ENCODE measurements at regions not wholly inside any gene's neighbourhood (a gene's known extent, or its start where the extent isn't known, plus 50 kb on each side); places are given as distances from the start of the nearest gene placed in this dataset.

GRCh38 chr3:193978486-193978885 is 157.5 kb upstream of the HES1 start:
- TF ChIP-seq POLR2A (IDR thresholded peaks at IDR 0.05) (no peak), CTCF (IDR thresholded peaks at IDR 0.05) (no peak)
- intact Hi-C loops (cut with DNase I) = no loop called here
- Histone ChIP-seq H3K36me3 (replicated peaks in 1 of 2; ENCODE audit: insufficient read depth in 1 of 2, low read depth in 2 of 2) (no peaks in the 10 kb centered on the region), H3K27ac (no peak overlapping the region), H3K27me3 (no peaks in the 10 kb centered on the region), H3K4me1 (peaks cover 6% of the 10 kb centered on the region), H3K9me3 (no peaks in the 10 kb centered on the region), H3K4me3 (no peak overlapping the region)
- DNase-seq = no peak
- ATAC-seq = no peak
- WGBS, 2 donors = 73 to 88% methylated on average over 6 of the region's 6 CpGs

GRCh38 chr3:193980326-193980725 is 155.6 kb upstream of the HES1 start:
- Histone ChIP-seq H3K27ac (no peak overlapping the region), H3K36me3 (replicated peaks in 1 of 2; ENCODE audit: insufficient read depth in 1 of 2, low read depth in 2 of 2) (no peaks in the 10 kb centered on the region), H3K4me3 (no peak overlapping the region), H3K4me1 (peaks cover under 1% of the 10 kb centered on the region), H3K9me3 (no peaks in the 10 kb centered on the region), H3K27me3 (no peaks in the 10 kb centered on the region)
- DNase-seq (no peak), ATAC-seq (no peak)
- 87 to 93% methylated on average over 7 of the region's 7 CpGs for WGBS, 2 donors
- intact Hi-C loops (cut with DNase I) = loop anchor here (10.0 kb wide), 1 partner anchor 196 kb away; no protein-coding TSS in a partner anchor
- no peak for TF ChIP-seq POLR2A (IDR thresholded peaks at IDR 0.05)
- no peak for TF ChIP-seq CTCF (IDR thresholded peaks at IDR 0.05)

- Histone ChIP-seq H3K36me3 (replicated peaks in 1 of 2; ENCODE audit: insufficient read depth in 1 of 2, low read depth in 2 of 2) (no peaks in the 10 kb centered on the region), H3K4me3 (no peak overlapping the region), H3K4me1 (no peaks in the 10 kb centered on the region), H3K27ac (no peak overlapping the region), H3K27me3 (no peaks in the 10 kb centered on the region), H3K9me3 (no peaks in the 10 kb centered on the region)
- no peak for DNase-seq
- no peak for ATAC-seq
- 89 to 91% methylated on average over 3 of the region's 3 CpGs for WGBS, 2 donors
- no peak for TF ChIP-seq POLR2A (IDR thresholded peaks at IDR 0.05)
- TF ChIP-seq CTCF (IDR thresholded peaks at IDR 0.05) = no peak
- intact Hi-C loops (cut with DNase I) = loop anchor here (10.0 kb wide), 1 partner anchor 196 kb away; no protein-coding TSS in a partner anchor
Measured at GRCh38 chr3:193980905-193981304, 155.0 kb upstream of the HES1 start.

- 87 to 88% methylated on average over 4 of the region's 4 CpGs for WGBS, 2 donors
- Histone ChIP-seq H3K9me3 (no peaks in the 10 kb centered on the region), H3K36me3 (replicated peaks in 1 of 2; ENCODE audit: insufficient read depth in 1 of 2, low read depth in 2 of 2) (no peaks in the 10 kb centered on the region), H3K27ac (no peak overlapping the region), H3K4me3 (no peak overlapping the region), H3K27me3 (no peaks in the 10 kb centered on the region), H3K4me1 (no peaks in the 10 kb centered on the region)
- ATAC-seq (no peak), DNase-seq (no peak)
- no peak for TF ChIP-seq POLR2A (IDR thresholded peaks at IDR 0.05)
- TF ChIP-seq CTCF (IDR thresholded peaks at IDR 0.05) = no peak
- intact Hi-C loops (cut with DNase I) = loop anchor here (10.0 kb wide), 1 partner anchor 197 kb away; no protein-coding TSS in a partner anchor
Measured at GRCh38 chr3:193981504-193981903, 154.4 kb upstream of the HES1 start.

GRCh38 chr3:193982258-193982659 is 153.7 kb upstream of the HES1 start:
- no peaks in the 10 kb centered on the region for H3K4me1 ChIP-seq
- no peaks in the 10 kb centered on the region for H3K27me3 ChIP-seq
- 75 to 81% methylated on average over 9 to 11 of the region's 11 CpGs for WGBS, 2 donors
- H3K4me3 ChIP-seq = no peak overlapping the region
- intact Hi-C loops (cut with DNase I) = loop anchor here (10.0 kb wide), 1 partner anchor 197 kb away; no protein-coding TSS in a partner anchor
- ATAC-seq = peak; percentile 30
- no peak for TF ChIP-seq POLR2A (IDR thresholded peaks at IDR 0.05)
- no peak for TF ChIP-seq CTCF (IDR thresholded peaks at IDR 0.05)
- no peaks in the 10 kb centered on the region for H3K9me3 ChIP-seq
- H3K36me3 ChIP-seq (replicated peaks in 1 of 2; ENCODE audit: insufficient read depth in 1 of 2, low read depth in 2 of 2) = no peaks in the 10 kb centered on the region
- H3K27ac ChIP-seq = no peak overlapping the region
- DNase-seq = peak in 3 of 4 donors; percentile 22 to 42 (median 25)
